Ectodermal cell (in vitro differentiated cells): ENCODE measurements at regions not wholly inside any gene's neighbourhood (a gene's known extent, or its start where the extent isn't known, plus 50 kb on each side); places are given as distances from the start of the nearest gene placed in this dataset.

ENCODE experiments used
- H3K27ac ChIP-seq: 2 replicates; pipeline ENCODE4 v1.7.0; 2013; ENCODE audit warnings: mild to moderate bottlenecking, low read depth, low read length; ENCODE audit not compliant: insufficient read depth, poor library complexity, severe bottlenecking
- H3K27me3 ChIP-seq: 2 replicates; pipeline ENCODE4 v1.7.0; 2013; ENCODE audit warnings: mild to moderate bottlenecking, low read length; ENCODE audit not compliant: insufficient read depth, control insufficient read depth, poor library complexity, severe bottlenecking
- H3K36me3 ChIP-seq: one replicate; pipeline ENCODE4 v1.7.0; 2013; ENCODE audit warnings: low read length; ENCODE audit not compliant: control insufficient read depth, insufficient read depth
- H3K4me1 ChIP-seq: one replicate; pipeline ENCODE4 v1.7.0; 2013; ENCODE audit warnings: low read length; ENCODE audit not compliant: control insufficient read depth, insufficient read depth
- H3K4me3 ChIP-seq: 2 replicates; pipeline ENCODE4 v1.7.0; 2013; ENCODE audit warnings: low read depth, low read length, control low read depth; ENCODE audit not compliant: insufficient read depth
- H3K9me3 ChIP-seq: 2 replicates; pipeline ENCODE4 v1.7.0; 2013; ENCODE audit warnings: mild to moderate bottlenecking, low read length, moderate library complexity; ENCODE audit not compliant: control insufficient read depth
- WGBS, 2 experiments: methylation state at CpG; one replicate each; pipeline ENCODE4 v1.1.7; 2013; ENCODE audit warnings: missing lambda C conversion rate in 2 of 2; 5-methylcytosine and 5-hydroxymethylcytosine counted together

DNA sequence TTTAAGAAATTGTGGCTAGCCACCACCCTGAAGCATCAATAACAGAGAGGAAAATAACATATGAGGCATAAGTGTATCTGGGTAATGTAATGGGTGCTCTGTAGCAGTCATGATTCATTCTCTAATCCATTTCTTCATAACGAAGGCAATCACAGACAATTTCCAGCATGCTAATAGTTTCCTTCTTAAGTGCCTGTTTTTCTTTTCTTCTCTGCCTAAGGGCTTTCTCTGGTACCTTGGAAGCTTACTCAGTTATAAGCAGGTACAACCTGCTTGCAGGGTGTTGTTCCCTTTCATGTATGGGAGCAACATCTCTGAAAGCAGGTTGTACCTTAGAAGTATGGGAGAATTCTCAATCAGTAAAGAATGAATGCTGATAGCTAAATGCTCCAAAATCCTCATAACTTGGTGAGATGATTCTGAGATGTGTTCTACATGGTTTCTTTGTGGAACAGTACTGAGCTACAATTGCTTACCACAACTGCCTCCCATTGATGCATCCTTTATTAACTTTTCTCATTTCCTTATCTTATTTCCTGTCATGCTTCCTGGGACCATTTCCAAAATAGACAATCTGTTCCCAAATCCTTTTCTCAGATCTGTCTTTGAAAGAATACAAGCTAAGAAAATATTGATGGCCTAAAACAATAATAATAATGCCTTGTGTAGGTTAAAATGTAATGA lies 247.6 kb downstream of the PAPSS1 start:
- Histone ChIP-seq H3K4me3 (no peak overlapping the region), H3K36me3 (no peaks in the 10 kb centered on the region), H3K9me3 (no peaks in the 10 kb centered on the region), H3K4me1 (no peaks in the 10 kb centered on the region), H3K27ac (no peak overlapping the region), H3K27me3 (no peaks in the 10 kb centered on the region)
- WGBS, 2 experiments = 80 to 97% methylated on average over 1 of the region's 1 CpG

GRCh38 chr4:107470173-107470572 lies 249.9 kb downstream of the PAPSS1 start:
- no peaks in the 10 kb centered on the region for H3K9me3 ChIP-seq
- no peak overlapping the region for H3K27ac ChIP-seq
- H3K4me3 ChIP-seq = no peak overlapping the region
- no peaks in the 10 kb centered on the region for H3K4me1 ChIP-seq
- H3K36me3 ChIP-seq = no peaks in the 10 kb centered on the region
- 89 to 90% methylated on average over 2 to 3 of the region's 3 CpGs for WGBS, 2 experiments
- no peaks in the 10 kb centered on the region for H3K27me3 ChIP-seq

DNA sequence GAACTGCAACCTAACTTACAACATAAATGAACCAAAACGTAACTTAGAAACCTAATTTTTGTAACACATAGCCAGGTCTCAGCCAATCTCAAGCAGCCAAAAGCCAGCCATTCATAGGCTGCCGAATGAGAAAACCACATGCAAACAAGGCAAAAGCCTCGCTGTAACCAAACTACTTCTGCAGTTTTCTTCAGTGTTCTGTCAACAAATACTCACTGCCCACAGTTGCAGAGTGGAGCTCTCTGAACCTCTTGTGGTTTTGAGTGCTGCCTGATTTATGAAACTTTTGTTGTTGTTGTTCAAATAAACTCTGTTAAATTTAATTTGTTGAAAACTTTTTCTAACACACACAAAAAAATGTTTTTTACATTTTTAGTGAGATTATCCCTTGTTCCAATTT lies 251.2 kb downstream of the PAPSS1 start:
- Histone ChIP-seq H3K36me3 (no peaks in the 10 kb centered on the region), H3K4me3 (no peak overlapping the region), H3K27ac (no peak overlapping the region), H3K9me3 (no peaks in the 10 kb centered on the region), H3K27me3 (no peaks in the 10 kb centered on the region), H3K4me1 (no peaks in the 10 kb centered on the region)
- 87 to 88% methylated on average over 3 of the region's 3 CpGs for WGBS, 2 experiments

DNA sequence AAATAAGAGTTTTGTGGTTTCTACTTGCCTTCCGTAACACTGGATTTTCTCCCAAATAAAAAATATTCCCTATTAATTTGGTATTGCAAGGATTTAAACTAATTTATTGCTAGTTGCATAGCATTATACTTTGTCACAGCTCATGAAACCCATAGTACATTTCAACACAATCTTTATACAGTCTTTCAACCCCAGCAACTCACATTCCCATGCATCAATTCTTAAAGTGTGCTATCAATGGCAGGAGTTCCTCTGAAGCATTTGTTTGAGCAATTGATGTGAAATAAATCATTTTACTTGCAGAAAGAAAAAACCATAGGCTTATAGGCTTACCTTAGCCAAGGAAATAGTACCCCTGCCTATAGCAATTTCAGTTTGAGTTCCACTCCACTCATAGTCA lies 251.9 kb downstream of the PAPSS1 start:
- H3K9me3 ChIP-seq = no peaks in the 10 kb centered on the region
- no peaks in the 10 kb centered on the region for H3K27me3 ChIP-seq
- no CpG with 5 or more reads among the region's 1 CpG for WGBS, 2 experiments
- no peak overlapping the region for H3K27ac ChIP-seq
- H3K36me3 ChIP-seq = no peaks in the 10 kb centered on the region
- H3K4me1 ChIP-seq = no peaks in the 10 kb centered on the region
- no peak overlapping the region for H3K4me3 ChIP-seq

- Histone ChIP-seq H3K9me3 (no peaks in the 10 kb centered on the region), H3K27ac (no peak overlapping the region), H3K27me3 (no peaks in the 10 kb centered on the region), H3K36me3 (no peaks in the 10 kb centered on the region), H3K4me1 (no peaks in the 10 kb centered on the region), H3K4me3 (no peak overlapping the region)
- 92 to 98% methylated on average over 3 of the region's 3 CpGs for WGBS, 2 experiments
Measured at GRCh38 chr4:107467461-107467860, 252.6 kb downstream of the PAPSS1 start.

- Histone ChIP-seq H3K27me3 (no peaks in the 10 kb centered on the region), H3K4me3 (no peak overlapping the region), H3K9me3 (no peaks in the 10 kb centered on the region), H3K36me3 (no peaks in the 10 kb centered on the region), H3K4me1 (no peaks in the 10 kb centered on the region), H3K27ac (no peak overlapping the region)
- WGBS, 2 experiments = 80 to 86% methylated on average over 2 of the region's 2 CpGs
Measured at GRCh38 chr4:107458194-107458593, 261.8 kb downstream of the PAPSS1 start.

DNA sequence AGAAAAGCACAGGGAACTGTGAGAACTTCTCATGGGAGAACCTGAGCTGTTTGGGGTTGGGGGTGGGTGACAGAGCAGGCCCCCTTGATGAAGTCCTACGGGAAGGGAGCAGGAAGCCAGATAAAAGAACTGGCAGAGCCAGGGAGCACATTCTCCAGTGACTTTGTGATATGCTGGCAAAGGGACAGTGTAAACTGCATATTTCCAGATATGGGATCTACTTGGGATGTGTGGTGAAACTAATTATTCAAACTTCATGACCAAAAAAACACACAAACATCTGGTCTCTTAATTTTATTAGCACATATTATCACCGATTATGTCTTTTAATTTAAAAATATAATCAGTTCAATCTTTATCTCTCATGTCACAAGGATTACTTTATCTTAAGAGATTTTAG lies 266.0 kb downstream of the PAPSS1 start:
- 95 to 96% methylated on average over 2 of the region's 2 CpGs for WGBS, 2 experiments
- H3K9me3 ChIP-seq = no peaks in the 10 kb centered on the region
- H3K27ac ChIP-seq = no peak overlapping the region
- no peaks in the 10 kb centered on the region for H3K36me3 ChIP-seq
- no peaks in the 10 kb centered on the region for H3K4me1 ChIP-seq
- no peak overlapping the region for H3K4me3 ChIP-seq
- no peaks in the 10 kb centered on the region for H3K27me3 ChIP-seq

- H3K27me3 ChIP-seq = no peaks in the 10 kb centered on the region
- no peaks in the 10 kb centered on the region for H3K4me1 ChIP-seq
- H3K36me3 ChIP-seq = no peaks in the 10 kb centered on the region
- 90 to 100% methylated on average over 2 to 3 of the region's 3 CpGs for WGBS, 2 experiments
- no peak overlapping the region for H3K4me3 ChIP-seq
- no peak overlapping the region for H3K27ac ChIP-seq
- H3K9me3 ChIP-seq = no peaks in the 10 kb centered on the region
Measured at GRCh38 chr4:107452717-107453630, 267.1 kb downstream of the PAPSS1 start.

DNA sequence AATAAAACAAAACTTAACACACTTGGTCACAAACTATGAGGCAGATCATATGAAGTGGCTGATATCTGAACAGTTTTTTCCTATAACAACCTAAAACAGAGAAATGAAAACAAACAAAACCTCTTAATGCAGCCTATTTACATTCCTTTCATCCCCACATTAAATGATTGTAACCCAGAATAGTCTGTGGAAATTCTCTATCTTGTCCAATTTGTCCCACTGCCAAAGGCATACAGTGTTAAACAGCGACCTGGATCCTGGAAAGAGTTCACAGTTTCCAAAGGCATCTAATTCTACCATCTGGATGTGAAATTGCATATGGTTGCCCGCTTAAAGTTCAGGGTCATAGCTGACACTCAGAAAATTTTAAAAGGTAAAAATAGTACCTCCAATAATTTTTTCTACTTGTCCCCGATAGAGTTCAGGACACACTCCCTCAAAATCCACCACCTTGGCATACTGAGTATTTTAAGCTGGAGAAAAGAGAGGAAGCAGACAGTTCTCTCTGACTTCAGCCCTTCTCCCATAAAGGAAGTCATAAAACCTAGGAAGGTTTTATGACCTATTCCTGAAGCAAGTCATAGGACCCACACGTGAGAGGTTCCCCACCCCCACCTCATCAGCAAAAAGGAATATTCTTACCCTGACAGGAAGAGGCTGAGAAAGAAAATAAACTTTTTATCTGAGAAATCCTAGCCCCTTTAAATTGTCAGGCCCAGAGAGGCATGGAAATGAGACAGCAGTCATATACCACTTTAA lies 270.2 kb downstream of the PAPSS1 start:
- 81 to 84% methylated on average over 4 of the region's 4 CpGs for WGBS, 2 experiments
- no peaks in the 10 kb centered on the region for H3K36me3 ChIP-seq
- H3K27ac ChIP-seq = no peak overlapping the region
- H3K9me3 ChIP-seq = no peaks in the 10 kb centered on the region
- H3K4me1 ChIP-seq = no peaks in the 10 kb centered on the region
- H3K27me3 ChIP-seq = no peaks in the 10 kb centered on the region
- H3K4me3 ChIP-seq = no peak overlapping the region

DNA sequence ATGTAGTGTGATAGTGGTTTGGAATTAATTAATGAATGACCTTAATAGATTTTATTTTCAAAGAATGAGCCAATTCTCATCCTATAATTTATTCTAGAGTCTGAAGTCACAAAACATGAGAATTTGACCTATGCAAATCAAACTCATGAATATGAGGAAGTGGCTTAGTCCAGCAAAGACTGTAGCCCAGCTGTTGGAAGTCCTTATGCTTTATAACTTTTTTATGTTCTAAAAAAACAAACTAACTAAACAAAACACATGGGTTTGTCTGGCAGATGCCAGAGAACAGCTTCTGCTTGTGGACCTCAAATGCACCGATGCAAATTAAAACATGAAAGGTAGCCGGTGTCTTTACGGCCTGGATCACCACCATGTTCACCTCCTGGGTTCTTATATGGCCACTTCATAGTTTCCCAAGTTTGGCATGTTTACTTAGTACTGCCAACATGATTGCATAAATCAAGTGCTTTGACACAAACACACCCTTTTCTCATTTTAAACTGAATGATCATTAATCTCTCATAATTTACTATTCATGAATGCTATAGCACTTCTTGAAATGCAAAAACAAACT lies 277.4 kb downstream of the PAPSS1 start:
- H3K4me1 ChIP-seq = no peaks in the 10 kb centered on the region
- H3K27me3 ChIP-seq = no peaks in the 10 kb centered on the region
- no peaks in the 10 kb centered on the region for H3K9me3 ChIP-seq
- no peak overlapping the region for H3K27ac ChIP-seq
- no peaks in the 10 kb centered on the region for H3K36me3 ChIP-seq
- H3K4me3 ChIP-seq = no peak overlapping the region
- 95 to 96% methylated on average over 3 of the region's 3 CpGs for WGBS, 2 experiments
